ENCODE measurements at regions not wholly inside any gene's neighbourhood (a gene's known extent, or its start where the extent isn't known, plus 50 kb on each side); places are given as distances from the start of the nearest gene placed in this dataset.

GRCh38 chr5:5967373-5967772 is 411.0 kb downstream of the MED10 start:
- no peak for DNase-seq (ENCODE audit: low read depth)

GRCh38 chr5:5965132-5965531 is 413.2 kb downstream of the MED10 start:
- no peak for DNase-seq (ENCODE audit: low read depth)

GRCh38 chr5:5964347-5964746 is 414.0 kb downstream of the MED10 start:
- no peak for DNase-seq (ENCODE audit: low read depth)

GRCh38 chr5:5957737-5958136 is 420.6 kb downstream of the MED10 start:
- no peak for DNase-seq (ENCODE audit: low read depth)

GRCh38 chr5:5954275-5954598 is 424.1 kb downstream of the MED10 start:
- no peak for DNase-seq (ENCODE audit: low read depth)

- no peak for DNase-seq (ENCODE audit: low read depth)
Measured at GRCh38 chr5:5953584-5954274, 424.6 kb downstream of the MED10 start.

- DNase-seq (ENCODE audit: low read depth), result no peak
Measured at GRCh38 chr5:5951953-5952352, 426.4 kb downstream of the MED10 start.

- DNase-seq (ENCODE audit: low read depth), result no peak
Measured at GRCh38 chr5:5950658-5951057, 427.7 kb downstream of the MED10 start.

- DNase-seq (ENCODE audit: low read depth), result no peak
Measured at GRCh38 chr5:5941486-5941885, 436.9 kb downstream of the MED10 start.

- no peak for DNase-seq (ENCODE audit: low read depth)
Measured at GRCh38 chr5:5939759-5940370, 438.5 kb downstream of the MED10 start.

- no peak for DNase-seq (ENCODE audit: low read depth)
Measured at GRCh38 chr5:5933651-5934050, 444.7 kb downstream of the MED10 start.

GRCh38 chr5:5932824-5933223 is 445.5 kb downstream of the MED10 start:
- peak; percentile 10 for DNase-seq (ENCODE audit: low read depth)

GRCh38 chr5:5930561-5930960 is 447.8 kb downstream of the MED10 start:
- no peak for DNase-seq (ENCODE audit: low read depth)

- no peak for DNase-seq (ENCODE audit: low read depth)
Measured at GRCh38 chr5:5929291-5930020, 448.9 kb downstream of the MED10 start.

- DNase-seq (ENCODE audit: low read depth), result no peak
Measured at GRCh38 chr5:5925191-5925590, 453.2 kb downstream of the MED10 start.

- DNase-seq (ENCODE audit: low read depth), result no peak
Measured at GRCh38 chr5:5919411-5919810, 458.9 kb downstream of the MED10 start.

GRCh38 chr5:5906778-5907177 is 471.6 kb downstream of the MED10 start:
- no peak for DNase-seq (ENCODE audit: low read depth)

- DNase-seq (ENCODE audit: low read depth), result no peak
Measured at GRCh38 chr5:5905186-5905585, 473.2 kb downstream of the MED10 start.

GRCh38 chr5:5904113-5904512 is 474.2 kb downstream of the MED10 start:
- DNase-seq (ENCODE audit: low read depth), result no peak

GRCh38 chr5:5902678-5903646 is 475.4 kb downstream of the MED10 start:
- DNase-seq (ENCODE audit: low read depth), result no peak

GRCh38 chr5:5900350-5900749 is 477.9 kb downstream of the ICE1 start:
- no peak for DNase-seq (ENCODE audit: low read depth)

- DNase-seq (ENCODE audit: low read depth), result no peak
Measured at GRCh38 chr5:5899716-5900115, 477.2 kb downstream of the ICE1 start.
